Natural killer cell (primary cell): ENCODE measurements at regions not wholly inside any gene's neighbourhood (a gene's known extent, or its start where the extent isn't known, plus 50 kb on each side); places are given as distances from the start of the nearest gene placed in this dataset.

Experiments
- ATAC-seq, 3 donors: fragments of 150-1000 bp in 2 of 3; fragments of 200-7000 bp in 1 of 3; cut with Tn5 transposase; 1 replicate in 1 of 3; 2 replicates in 2 of 3; pipeline ENCODE4 v1.10.0; 2021; ENCODE audit warnings: mild to moderate bottlenecking in 2 of 3, moderate library complexity in 2 of 3
- DNase-seq, 2 donors: peaks; one replicate each; pipeline versions ENCODE4 v3.0.0 to v3.0.0-alpha.2; 2013 to 2021; ENCODE audit warnings: mixed read lengths in 1 of 2
- H3K27ac ChIP-seq: one replicate; pipeline ENCODE4 v1.5.1; 2013; ENCODE audit warnings: mild to moderate bottlenecking, low read length
- H3K27me3 ChIP-seq: one replicate; pipeline ENCODE4 v1.6.1; 2013; ENCODE audit warnings: low read length; ENCODE audit not compliant: control insufficient read depth, insufficient read depth
- H3K36me3 ChIP-seq: one replicate; pipeline ENCODE4 v1.6.1; 2013; ENCODE audit warnings: low read length; ENCODE audit not compliant: control insufficient read depth, insufficient read depth
- H3K4me1 ChIP-seq: one replicate; pipeline ENCODE4 v1.6.1; 2013; ENCODE audit warnings: low read length; ENCODE audit not compliant: control insufficient read depth, insufficient read depth
- H3K4me3 ChIP-seq: one replicate; pipeline ENCODE4 v1.5.1; 2013; ENCODE audit warnings: low read length
- H3K9me3 ChIP-seq: one replicate; pipeline ENCODE4 v1.6.1; 2013; ENCODE audit warnings: low read length; ENCODE audit not compliant: control insufficient read depth, insufficient read depth
- H3K27ac Mint-ChIP-seq, 2 donors: one replicate each; pipeline ENCODE4 v1.8.0; 2022; ENCODE audit warnings: mild to moderate bottlenecking in 2 of 2, mixed read lengths in 2 of 2, moderate library complexity in 1 of 2
- H3K27me3 Mint-ChIP-seq, 2 donors: one replicate each; pipeline ENCODE4 v1.8.0; 2022; ENCODE audit warnings: low read depth in 2 of 2, mixed read lengths in 2 of 2
- H3K36me3 Mint-ChIP-seq: one replicate; pipeline ENCODE4 v1.8.0; 2022; ENCODE audit warnings: mixed read lengths
- H3K4me1 Mint-ChIP-seq, 2 donors: one replicate each; pipeline ENCODE4 v1.8.0; 2022; ENCODE audit warnings: mixed read lengths in 2 of 2
- H3K4me3 Mint-ChIP-seq: one replicate; pipeline ENCODE4 v1.8.0; 2022; ENCODE audit warnings: mild to moderate bottlenecking, moderate library complexity, mixed read lengths
- H3K9me3 Mint-ChIP-seq, 2 donors: one replicate each; pipeline ENCODE4 v1.8.0; 2022; ENCODE audit warnings: mixed read lengths in 2 of 2
- WGBS: methylation state at CpG from one replicate; pipeline ENCODE4 v1.1.7; 2013; ENCODE audit warnings: missing lambda C conversion rate; ENCODE audit not compliant: insufficient coverage; 5-methylcytosine and 5-hydroxymethylcytosine counted together
- intact Hi-C: fragments of 100-400 bp; cut with micrococcal nuclease; formaldehyde crosslinking; loops from one replicate; pipeline ENCODE4 v1.14.2; 2022
- TF ChIP-seq, protein P1 (sequence below): fragments of 200-600 bp; IDR thresholded peaks from one replicate; pipeline ENCODE4 v1.8.0; 2022; ENCODE audit warnings: antibody characterized with exemption

DNA sequence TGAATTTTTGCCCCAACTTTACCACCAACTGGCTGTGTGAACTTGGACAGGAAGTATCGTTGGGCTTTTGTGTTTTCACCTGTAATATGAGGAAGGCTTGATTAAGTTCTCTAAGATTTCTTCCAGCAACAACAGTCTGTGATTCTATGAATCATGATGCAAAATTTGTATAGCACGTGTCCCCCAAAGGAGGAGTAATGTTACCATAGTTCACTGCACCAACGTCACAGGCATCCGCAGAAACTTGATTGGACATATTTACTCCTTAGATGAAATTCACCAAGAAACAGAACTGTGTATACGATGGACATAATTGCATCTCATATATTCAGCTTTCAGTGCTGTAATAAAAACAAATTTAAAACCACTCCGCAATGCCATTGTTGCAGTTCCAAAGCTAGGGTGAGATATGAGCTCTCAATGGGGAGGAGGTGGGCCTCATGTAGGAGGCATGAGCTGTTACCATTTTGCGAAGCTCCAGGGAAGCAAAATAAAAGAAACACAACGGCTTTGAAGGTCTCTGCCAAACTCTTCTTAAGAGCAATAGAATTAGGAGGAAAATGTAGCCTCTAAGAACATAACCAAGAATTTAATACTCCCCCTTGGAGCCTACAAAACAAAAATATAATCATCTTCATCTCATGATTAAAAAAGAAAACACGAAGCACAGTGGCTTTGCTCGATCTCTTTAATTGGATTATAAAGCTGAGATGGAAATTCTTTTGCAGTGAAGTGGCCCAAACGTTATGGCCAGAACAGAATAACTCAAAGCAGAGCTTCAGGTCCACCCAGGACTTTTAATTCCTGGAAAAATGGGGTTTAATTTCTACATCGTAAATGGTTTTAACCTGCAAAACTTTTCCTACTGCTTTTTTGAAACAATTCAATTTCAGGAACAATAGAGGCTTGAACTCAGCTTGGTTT is 80.7 kb downstream of the CHST2 start:
- Histone ChIP-seq H3K27ac (no peak overlapping the region), H3K27me3 (no peaks in the 10 kb centered on the region), H3K4me1 (no peaks in the 10 kb centered on the region), H3K9me3 (no peaks in the 10 kb centered on the region), H3K36me3 (no peaks in the 10 kb centered on the region), H3K4me3 (no peak overlapping the region)
- Mint-ChIP-seq H3K4me1 (peaks cover 14 to 19% of the 10 kb centered on the region in 2 donors), H3K27me3 (no peaks in the 10 kb centered on the region), H3K27ac (no peak overlapping the region), H3K9me3 (no peaks in the 10 kb centered on the region), H3K4me3 (no peak overlapping the region), H3K36me3 (peaks cover 7% of the 10 kb centered on the region)
- intact Hi-C loops: no loop called here
- 91% methylated on average over 9 of the region's 12 CpGs for WGBS
- no peak for DNase-seq
- no peak for ATAC-seq
- TF ChIP-seq, protein P1, sequence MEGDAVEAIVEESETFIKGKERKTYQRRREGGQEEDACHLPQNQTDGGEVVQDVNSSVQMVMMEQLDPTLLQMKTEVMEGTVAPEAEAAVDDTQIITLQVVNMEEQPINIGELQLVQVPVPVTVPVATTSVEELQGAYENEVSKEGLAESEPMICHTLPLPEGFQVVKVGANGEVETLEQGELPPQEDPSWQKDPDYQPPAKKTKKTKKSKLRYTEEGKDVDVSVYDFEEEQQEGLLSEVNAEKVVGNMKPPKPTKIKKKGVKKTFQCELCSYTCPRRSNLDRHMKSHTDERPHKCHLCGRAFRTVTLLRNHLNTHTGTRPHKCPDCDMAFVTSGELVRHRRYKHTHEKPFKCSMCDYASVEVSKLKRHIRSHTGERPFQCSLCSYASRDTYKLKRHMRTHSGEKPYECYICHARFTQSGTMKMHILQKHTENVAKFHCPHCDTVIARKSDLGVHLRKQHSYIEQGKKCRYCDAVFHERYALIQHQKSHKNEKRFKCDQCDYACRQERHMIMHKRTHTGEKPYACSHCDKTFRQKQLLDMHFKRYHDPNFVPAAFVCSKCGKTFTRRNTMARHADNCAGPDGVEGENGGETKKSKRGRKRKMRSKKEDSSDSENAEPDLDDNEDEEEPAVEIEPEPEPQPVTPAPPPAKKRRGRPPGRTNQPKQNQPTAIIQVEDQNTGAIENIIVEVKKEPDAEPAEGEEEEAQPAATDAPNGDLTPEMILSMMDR: no peak

GRCh38 chr3:143201045-143201444 is 81.5 kb downstream of the CHST2 start:
- TF ChIP-seq, protein P1: no peak
- intact Hi-C loops: no loop called here

GRCh38 chr3:143201870-143202752 is 82.5 kb downstream of the CHST2 start:
- H3K4me3 Mint-ChIP-seq: no peak overlapping the region
- H3K27ac ChIP-seq: no peak overlapping the region
- H3K9me3 Mint-ChIP-seq: no peaks in the 10 kb centered on the region
- no peak overlapping the region for H3K4me3 ChIP-seq
- H3K9me3 ChIP-seq: no peaks in the 10 kb centered on the region
- H3K36me3 Mint-ChIP-seq: peaks cover 6% of the 10 kb centered on the region
- TF ChIP-seq, protein P1: no peak
- DNase-seq (no peak), ATAC-seq (no peak)
- H3K4me1 Mint-ChIP-seq: peaks cover 16 to 30% of the 10 kb centered on the region in 2 donors
- 97% methylated on average over 12 of the region's 13 CpGs for WGBS
- no peaks in the 10 kb centered on the region for H3K36me3 ChIP-seq
- no peaks in the 10 kb centered on the region for H3K27me3 ChIP-seq
- no peak overlapping the region for H3K27ac Mint-ChIP-seq
- H3K27me3 Mint-ChIP-seq: no peaks in the 10 kb centered on the region
- H3K4me1 ChIP-seq: peaks cover 2% of the 10 kb centered on the region
- intact Hi-C loops: no loop called here

More at GRCh38 chr3:143201045-143201444, 81.5 kb downstream of the CHST2 start:
- H3K27me3 Mint-ChIP-seq: no peaks in the 10 kb centered on the region
- no peaks in the 10 kb centered on the region for H3K9me3 Mint-ChIP-seq
- H3K36me3 Mint-ChIP-seq: peaks cover 7% of the 10 kb centered on the region
- H3K4me3 Mint-ChIP-seq: no peak overlapping the region
- no peaks in the 10 kb centered on the region for H3K4me1 ChIP-seq
- no peak overlapping the region for H3K27ac ChIP-seq
- H3K36me3 ChIP-seq: no peaks in the 10 kb centered on the region
- H3K9me3 ChIP-seq: no peaks in the 10 kb centered on the region
- H3K4me1 Mint-ChIP-seq: peaks cover 8 to 19% of the 10 kb centered on the region in 2 donors
- 86% methylated on average over 2 of the region's 3 CpGs for WGBS
- no peak overlapping the region for H3K27ac Mint-ChIP-seq
- DNase-seq (no peak), ATAC-seq (no peak)
- no peak overlapping the region for H3K4me3 ChIP-seq
- H3K27me3 ChIP-seq: no peaks in the 10 kb centered on the region
